Activated CD4-positive, alpha-beta T cell treated with anti-CD3 and anti-CD28 coated beads, Interleukin-2, Interleukin-6, amounts not matched to agents 100 ng/mL and 50 ng/mL, durations not matched to agents 16 hours and 8 hours (primary cell): ENCODE measurements at regions not wholly inside any gene's neighbourhood (a gene's known extent, or its start where the extent isn't known, plus 50 kb on each side); places are given as distances from the start of the nearest gene placed in this dataset.
"Not testable (repeated sequence)": the region's sequence is repeated elsewhere in the genome, so short reads cannot be mapped to it uniquely, and the experiment has no call there.

Experiments used
- DNase-seq: peaks from one replicate; pipeline ENCODE4 v3.0.0-alpha.2; 2020

DNA sequence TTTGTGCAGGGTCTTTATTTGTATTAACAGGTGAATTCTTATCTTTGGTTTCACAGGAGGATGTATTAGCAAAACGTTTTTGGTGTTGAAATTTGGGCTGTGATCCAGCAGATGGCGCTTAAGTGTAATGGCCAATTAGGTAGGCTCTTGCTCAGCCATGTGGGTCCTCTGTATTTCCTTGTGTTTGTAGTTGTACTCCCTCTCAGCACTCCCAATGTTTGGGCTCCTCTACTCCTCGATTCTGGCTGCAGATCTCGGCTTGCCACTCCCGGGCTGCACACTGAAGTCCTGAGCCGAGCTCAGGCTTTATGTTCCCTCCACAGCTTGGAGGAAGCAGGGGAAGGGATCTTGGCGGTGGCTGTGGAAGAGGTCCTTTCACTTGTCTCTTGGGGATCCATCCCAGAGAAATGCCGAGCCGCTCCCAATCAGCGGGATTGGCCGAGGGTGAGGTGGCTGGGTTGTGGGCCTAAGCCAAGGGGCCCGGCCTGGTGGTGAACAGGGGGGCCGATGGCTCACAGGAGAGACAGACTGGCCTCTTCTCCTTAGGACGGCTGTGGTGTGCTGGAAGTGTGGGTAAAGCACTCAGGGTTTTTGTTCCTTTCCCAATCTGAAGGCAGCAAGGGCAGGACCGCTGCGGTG is 133.7 kb downstream of the AEBP2 start:
- DNase-seq: peak; percentile 56

DNA sequence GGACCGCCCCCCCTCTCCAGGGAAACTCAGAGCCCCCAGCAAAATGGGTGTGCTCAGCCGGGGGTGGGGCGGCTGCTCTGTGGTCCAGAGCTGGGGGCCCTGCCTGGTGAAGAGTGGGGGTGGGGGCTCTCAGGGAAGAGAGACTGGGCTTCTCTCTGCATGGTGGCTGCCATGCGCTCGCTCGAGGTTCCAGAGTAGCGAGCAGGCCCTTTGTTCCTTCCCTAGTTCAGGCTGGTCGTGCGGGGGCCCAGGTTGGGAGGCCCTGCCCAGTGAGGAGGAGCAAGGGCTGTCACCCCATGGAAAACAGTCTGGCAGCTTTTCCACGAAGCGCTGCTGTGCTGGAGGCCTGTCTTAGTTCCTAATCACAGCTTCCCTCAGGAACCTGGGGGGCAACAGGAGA is 134.6 kb downstream of the AEBP2 start:
- DNase-seq: no peak

DNA sequence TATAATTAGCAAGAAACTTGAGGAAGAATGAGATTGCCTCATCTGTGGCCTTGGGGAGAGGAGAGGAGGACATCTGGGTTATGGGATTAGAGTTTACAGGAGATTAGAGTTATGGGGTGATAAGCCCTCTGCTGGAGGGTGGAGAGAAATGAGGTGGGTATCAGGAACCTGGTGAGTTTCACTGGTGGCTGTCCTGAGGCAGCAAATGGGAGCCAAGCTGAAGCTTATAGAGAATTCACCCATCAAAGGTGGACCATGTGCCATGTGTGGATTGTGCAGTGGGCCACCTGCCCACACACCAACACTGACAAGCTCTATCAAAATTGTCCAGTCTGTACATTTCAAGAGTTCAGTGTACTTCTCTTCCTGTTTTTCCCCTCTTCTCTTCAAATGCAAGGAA is 135.3 kb downstream of the AEBP2 start:
- no peak for DNase-seq

DNA sequence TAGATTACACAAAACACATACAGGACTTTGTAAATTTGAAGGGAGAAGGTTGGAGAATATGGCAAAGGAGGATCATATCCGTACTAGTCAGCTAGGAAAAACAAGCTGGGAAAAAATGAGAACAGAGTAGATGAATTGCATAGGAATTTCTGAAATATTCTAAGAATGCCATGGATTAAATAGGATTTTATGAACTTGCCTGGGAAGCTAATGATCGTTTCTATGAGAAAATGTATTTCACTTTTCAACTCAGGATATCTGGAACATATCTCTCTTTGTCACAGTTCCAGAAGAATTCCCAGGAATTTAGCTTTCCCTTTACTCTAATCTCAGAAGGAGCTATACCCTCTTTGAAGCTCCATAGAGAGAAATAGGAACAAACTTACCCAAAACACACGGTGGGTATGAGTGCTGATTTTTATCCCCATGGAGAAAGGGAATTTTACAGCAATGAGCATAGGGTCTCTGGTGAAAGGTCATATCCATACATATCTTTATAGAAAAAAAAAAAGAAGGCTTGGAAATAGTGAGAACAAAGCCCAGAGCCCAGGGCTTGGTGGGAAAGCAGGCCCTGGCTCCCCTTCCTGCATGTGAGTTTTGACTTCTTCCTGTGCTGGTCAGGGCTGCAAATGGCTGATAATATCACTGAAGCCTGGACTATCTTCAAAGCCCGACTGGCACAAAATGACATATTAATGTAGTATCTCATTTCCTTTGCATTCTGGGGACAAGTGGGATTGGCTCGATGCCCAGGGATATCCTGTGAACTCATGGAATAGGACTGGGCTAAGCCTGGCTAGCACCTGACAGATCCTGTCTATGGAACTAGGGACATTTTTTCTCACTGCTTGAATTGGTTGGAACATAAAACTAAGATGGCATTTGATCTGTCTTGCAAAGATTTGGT is 136.3 kb downstream of the AEBP2 start:
- DNase-seq: no peak

DNA sequence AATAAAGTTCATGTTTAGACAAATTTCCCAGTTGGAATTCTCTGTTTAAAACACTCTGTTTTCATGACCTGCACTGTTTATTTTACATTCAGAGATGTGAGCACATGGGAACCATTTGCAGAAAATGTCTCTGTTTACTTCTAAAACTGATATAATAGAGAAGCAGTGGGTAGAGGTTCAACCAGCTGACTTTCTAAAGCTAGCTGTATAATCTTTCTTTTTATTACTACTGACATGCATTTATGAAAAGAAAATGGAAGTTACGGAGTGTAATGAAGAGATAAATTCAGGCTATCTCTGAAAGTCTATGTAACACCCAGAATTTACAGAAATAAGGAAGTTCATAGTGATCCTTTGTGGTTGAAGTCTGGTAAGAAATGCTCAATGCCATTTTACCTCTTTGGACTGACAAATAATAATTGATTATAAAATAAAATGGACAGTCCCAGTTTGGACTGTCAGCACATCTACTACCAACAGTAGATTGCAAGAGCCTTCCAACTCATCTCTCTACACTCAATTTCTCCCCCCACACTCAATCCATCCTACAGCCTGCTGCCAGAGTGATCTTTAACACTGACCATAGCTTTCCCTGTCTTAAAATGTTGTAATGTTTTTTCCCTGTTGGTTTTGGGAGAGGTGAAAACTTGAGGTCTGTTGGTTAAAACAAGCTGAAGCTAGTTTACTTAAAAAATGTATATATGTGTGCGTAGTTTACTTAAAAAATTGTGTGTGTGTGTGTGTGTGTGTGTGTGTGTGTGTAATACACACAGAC is 137.4 kb downstream of the AEBP2 start:
- no peak for DNase-seq

DNA sequence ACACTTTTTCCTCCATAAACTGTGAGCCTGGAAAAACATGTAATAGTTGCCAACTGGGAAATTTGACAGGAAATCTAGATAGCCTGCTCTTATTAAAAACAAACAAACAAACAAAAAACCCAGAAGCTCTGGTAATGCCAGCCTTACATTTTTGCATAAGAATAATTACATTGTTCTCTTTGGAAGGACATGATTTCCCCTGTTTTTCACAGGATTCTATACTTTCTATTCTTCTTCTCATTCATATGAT is 137.9 kb downstream of the AEBP2 start:
- DNase-seq: no peak

DNA sequence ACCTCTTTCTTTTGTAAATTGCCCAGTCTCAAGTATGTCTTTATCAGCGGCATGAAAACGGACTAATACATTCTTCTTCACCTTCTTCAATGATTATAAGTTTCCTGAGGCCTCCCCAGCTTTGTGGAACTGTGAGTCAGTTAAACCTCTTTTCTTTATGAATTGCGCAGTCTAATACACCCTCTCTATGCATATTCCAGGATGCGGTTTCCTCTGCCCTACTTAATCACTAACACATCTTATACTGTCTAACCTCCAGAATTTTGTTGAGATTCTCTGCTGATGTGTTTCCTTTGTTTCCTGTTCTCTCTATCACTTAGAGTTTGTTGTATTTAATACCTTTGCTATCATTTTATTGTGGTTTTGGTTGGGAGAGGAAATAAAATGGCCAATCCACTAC is 145.4 kb downstream of the AEBP2 start:
- DNase-seq: no peak

DNA sequence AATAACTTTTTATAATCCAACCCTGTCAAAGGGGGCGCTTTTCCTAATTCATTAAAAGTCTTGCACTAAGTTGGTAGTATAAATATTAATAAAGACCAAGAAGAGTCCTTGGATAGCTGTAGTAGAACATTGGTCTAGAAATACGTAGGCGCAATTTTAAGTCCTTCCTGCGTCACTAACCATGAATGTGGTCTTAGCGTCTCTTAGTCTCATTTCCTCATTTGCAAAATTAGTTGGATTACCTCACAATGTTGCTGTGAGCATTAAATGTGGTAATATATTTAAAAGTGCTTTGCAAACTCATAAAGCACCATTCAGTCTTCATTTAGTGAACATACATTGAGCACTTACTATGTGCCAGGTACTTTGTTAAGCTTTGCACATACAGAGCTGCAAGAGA is 149.7 kb downstream of the AEBP2 start:
- DNase-seq: no peak

DNA sequence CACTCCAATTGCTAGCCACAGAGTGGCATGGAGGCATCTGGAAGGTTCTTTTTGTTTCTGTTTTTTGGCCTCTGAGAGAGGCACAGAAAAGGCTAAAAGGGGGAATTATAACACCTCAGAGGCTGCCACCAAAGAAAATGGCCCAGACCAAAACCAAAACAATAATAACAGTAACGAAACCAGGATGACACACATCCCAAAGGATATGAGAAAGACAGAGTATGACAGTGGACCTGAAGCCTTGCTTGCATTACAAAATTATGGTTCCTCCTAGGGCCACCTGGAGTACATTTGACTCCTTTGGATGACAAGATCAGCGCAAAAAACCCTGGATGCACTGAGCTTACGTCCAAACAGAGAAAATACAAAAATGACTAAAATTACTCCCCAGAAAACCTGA is 152.7 kb downstream of the AEBP2 start:
- no peak for DNase-seq

DNA sequence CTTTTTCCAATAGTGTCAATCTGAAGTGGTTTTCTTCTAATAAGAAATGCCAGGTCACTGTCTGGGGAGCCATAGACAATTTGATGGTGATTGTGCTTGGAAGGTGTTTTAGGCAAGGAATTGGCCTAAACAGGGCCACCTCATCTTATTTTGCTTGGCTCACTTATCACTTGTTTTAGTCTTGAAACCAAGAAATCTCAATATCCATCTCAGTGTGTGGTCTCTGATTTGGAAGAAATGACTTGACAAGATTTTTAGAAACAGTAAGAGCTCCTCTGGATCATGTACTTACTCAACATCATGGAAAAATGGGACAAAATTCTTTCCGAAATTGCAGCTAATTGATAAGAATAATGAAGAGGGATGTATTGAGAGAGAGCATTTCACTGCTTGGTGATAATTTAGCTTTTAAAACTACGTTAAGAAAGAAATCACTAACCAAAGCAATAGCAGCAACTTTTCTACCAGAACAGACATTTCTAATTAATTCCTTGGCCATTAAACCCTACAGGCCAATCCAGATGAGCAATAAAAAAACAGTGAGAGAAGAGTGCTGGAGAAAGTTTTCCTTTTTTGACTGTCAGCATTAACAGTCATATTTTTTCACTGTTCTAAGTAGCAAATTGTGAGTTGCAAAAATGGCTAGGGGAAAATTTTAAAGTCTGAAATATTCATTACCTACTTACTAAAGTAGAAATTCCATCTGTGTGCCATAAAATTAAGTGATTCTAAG is 157.3 kb downstream of the AEBP2 start:
- DNase-seq: no peak

DNA sequence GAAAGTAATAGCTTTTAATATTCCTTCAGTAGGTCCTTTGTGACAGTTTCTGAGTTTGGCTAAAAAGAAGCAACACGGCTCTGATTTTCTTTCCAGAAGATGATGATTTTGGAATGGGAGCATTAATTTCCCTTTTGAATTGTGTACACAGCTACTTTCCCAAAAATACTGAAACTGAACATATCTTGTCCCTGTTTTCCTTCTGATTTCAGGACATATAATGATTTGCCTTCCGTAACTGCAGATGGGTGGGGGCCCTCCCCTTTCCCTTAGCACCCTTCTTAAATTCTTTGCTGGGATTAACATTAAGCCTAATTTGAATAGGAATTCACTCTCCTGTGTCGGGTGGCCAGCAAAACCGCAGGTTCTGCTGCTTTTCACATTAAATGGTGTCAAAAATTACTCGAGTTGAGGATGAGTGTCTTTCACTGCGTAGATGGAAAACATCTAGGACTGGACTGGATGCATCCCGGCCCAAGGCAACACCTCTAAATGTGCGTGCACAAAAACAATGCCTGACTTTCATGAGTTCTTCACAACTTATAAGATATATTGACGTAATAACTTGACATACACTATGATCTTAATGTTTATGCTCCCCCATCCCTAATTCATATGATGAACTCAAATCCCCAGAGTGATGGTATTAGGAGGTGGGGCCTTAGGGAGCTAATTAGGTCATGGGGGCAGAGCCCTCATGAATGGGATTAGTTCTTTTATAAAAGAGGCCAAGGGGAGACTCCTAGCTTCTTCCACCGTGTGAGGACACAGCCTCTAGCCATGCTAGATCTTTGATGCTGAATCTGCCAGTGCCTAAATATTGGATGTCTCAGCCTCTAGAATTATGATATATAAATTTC is 158.1 kb downstream of the AEBP2 start:
- no peak for DNase-seq

DNA sequence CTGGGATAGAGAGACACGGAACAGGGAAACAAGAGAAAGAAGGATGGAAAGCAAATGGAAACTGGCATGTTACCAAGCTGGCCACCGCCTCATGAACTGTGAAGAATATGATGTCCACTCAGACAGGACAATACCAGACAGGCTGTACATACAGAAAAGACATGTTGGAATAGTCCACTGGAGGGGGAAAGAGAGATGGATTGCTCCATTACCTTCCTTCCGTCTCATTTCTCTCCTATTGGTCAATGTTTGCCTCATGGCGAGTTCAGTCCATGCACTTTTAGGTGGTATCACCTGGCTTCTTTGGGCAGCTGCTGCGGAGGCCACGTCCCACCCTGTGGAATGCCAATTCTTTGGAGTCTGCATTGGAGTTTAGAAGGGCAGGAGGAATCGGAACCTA is 166.4 kb downstream of the AEBP2 start:
- no peak for DNase-seq

DNA sequence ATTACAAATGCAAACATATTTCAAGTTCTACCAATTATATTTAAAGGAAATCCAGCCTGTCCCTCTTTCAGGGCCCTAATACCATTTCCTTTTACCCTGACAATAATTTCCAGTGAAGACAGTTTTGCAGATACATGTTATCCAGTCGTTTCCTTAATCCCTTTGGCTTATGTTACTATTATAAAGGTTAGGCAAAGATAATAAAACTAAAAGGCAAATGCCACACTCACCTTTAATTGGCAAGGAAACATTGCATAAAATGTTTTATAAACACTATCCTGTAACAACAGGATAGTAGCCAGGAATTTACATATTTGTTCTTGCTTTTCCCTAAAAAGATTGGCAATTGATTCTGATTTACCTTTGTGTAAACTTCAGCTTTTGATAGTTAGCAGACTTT is 168.7 kb downstream of the AEBP2 start:
- DNase-seq: no peak

DNA sequence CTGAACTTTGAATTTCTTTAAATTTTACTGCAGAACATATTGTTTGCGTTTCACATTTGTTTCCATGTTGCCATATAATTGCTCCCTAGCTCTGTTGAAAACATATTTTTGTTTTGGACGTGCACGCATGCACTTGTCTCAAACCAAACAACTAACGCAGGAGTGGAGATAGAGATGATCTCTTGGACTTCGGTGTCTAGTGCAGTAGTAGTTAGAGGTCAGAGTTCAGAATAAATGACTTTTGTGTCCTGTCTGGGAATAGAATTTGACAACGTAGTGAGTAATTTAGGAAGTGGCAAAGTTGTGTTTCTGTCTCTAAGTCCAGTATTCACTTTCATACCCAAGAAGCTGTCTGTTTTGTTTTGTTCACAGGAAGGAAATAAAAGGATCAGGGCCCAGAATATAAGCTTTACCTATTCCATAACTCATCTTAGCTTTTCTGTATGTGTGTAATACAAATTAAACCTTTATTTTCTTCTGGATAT is 173.8 kb downstream of the AEBP2 start:
- DNase-seq: no peak

DNA sequence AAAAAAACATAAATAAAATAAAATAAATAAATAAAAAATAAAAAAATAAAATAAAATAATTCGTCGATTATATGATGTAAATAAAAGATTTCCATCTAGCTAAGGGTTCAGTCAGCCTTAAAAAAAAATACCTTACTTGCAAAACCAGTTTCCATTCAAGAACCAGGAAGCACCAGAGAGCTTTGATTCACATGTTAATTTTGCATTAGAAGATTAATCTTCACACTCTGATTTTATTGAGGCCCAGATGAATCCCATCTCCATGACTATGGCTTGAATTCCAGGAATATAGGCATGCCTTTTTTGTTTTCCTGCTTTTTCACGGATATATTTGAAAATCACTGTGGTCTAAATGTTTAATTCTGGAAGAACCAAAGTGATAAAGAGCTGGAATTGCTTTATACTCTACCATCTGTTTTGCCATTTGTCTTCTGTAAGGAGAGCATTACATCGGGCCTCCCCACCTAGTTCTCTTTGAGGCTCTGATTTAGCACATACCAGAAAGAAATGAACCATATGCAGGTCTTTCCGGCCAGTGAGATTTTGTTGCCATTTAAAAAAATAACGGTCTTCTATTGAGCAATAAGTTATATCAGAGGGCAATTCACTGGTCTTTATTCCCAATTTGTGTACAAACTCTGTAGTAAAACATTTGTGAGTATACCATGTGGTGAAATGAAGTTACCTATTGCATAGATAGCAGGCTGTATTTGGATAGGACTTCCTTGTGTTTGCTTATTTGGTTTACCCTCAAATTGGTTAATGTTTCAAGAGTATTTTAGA is 175.5 kb downstream of the AEBP2 start:
- DNase-seq: no peak

DNA sequence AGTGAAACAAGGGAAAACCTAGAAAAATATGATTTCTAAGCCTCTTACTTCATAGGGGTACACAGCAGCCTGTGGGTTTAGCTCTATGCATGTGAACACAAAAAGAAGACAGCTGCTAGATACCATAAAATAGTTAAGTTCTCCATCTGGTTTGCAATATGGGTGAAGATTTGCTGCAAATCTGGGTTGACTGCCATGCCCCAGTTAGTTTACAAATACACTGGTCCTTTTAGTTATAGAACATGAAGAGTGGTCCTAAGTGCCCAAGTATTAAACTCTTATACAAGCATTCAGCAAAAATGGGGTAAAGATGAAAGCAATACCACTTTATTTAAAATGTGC is 176.1 kb downstream of the AEBP2 start:
- no peak for DNase-seq

DNA sequence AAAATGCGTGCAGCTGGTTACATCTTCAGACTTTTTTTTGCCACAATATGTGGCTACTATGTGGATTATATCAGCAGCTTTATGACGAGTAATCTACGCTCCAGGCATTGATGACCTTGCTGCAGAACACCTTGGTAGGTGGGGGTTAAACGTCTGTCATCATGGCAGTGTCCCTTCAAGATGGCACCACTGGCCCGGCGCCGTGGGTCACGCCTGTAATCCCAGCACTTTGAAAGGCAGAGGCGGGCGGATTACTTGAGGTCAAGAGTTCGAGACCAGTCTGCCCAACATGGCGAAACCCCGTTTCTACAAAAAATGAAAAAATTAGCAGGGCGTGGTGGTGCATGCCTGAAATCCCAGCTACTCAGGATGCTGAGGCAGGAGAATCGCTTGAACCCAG is 177.5 kb downstream of the AEBP2 start:
- DNase-seq: no peak

DNA sequence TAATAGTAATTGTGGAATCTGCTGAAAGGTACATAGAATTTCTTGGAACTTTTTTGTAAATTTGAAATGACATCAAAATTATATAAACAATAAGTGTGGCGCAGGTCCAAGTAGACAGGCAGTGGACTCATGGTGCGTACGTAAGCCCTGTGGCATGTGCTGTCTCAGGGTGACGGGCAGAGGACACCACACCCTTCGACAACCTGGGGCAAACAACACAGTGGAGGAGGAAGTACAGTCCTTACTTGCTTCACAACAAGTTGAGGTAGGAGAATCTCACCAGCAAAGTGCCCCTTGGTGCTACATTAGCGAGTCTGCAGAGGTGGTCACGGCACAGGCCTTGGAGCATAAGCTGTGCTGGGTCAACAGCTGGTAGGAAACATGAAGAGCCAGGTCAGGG is 180.9 kb downstream of the AEBP2 start:
- DNase-seq: no peak

DNA sequence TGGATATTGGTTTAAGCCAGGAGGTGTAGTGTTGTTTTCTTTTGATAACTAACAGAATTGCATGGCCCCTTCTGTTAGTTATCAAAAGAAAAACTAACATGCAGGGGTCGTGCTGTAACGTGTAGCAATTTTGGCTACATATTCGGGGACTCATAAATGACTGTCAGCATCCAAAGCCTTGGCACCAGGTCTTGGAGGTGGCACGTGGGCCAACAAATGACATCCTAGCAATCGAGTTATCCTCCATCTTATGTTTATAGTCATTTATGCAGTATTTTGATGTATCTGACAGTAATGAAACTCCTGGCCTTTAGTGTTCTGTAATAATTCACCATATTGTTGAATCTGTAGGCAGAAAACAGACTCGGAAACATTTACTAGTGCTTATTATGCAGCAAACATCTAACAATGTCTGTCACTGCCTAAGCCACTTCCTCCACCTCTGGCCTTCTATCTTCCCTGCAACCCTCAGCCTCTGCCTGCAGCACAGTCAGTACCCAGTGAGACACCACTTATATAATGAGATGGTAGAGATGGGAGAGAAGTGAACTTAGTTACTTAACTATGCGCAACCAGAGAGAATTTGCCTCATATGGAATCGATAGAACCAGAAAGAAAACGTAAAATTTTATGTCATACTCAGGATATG is 184.6 kb downstream of the AEBP2 start:
- DNase-seq: no peak

DNA sequence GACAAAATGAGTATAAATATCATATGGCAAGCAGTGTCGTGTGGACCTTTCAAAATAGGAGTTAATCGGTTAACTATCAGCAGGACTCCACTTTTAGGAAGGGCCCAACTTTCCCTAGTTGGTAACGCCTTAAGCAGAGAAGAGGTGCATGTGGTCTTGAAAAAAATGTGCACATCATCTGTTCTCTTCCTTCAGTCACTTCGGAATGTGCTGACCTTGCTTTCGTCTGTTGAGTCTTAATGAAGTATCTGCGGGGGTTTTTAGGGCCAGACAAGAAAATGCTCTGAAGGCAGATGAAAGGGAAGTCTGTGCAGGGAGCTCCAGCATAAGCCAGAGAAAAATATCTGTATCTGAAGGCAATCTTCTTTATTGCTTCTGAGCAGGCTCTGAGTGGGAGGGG is 185.2 kb downstream of the AEBP2 start:
- DNase-seq: no peak

DNA sequence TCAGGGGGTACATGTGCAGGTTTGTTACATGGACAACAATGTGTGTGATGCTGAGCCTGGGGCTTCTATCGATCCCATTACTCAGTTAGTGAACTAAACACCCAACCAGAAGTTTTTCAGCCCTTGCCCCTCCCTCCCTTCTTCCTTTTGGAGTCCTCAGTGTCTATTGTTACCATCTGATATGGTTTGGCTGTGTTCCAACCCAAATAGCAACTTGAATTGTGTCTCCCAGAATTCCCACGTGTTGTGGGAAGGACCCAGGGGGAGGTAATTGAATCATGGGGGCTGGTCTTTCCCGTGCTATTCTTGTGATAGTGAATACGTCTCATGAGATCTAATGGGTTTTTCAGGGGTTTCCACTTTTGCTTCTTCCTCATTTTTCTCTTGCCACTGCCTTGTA is 186.3 kb downstream of the AEBP2 start:
- not testable (repeated sequence) for DNase-seq
